DMS79 treated with DMSO at 0.1 percent for 48 hours (cell line): ENCODE measurements at regions not wholly inside any gene's neighbourhood (a gene's known extent, or its start where the extent isn't known, plus 50 kb on each side); places are given as distances from the start of the nearest gene placed in this dataset.
"Not testable (repeated sequence)": the region's sequence is repeated elsewhere in the genome, so short reads cannot be mapped to it uniquely, and the experiment has no call there.

Source experiments
- DNase-seq: peaks from one replicate; lab custom pipeline; 2025; lab: John Stamatoyannopoulos, UW

GRCh38 chr18:38284972-38285371, 719.4 kb upstream of the CELF4 start:
- no peak for DNase-seq

GRCh38 chr18:38263066-38263465, 697.5 kb upstream of the CELF4 start:
- DNase-seq, result no peak

- no peak for DNase-seq
Observed at GRCh38 chr18:38262661-38263060, 697.1 kb upstream of the CELF4 start.

- DNase-seq, result no peak
Observed at GRCh38 chr18:38257661-38258060, 692.1 kb upstream of the CELF4 start.

DNA sequence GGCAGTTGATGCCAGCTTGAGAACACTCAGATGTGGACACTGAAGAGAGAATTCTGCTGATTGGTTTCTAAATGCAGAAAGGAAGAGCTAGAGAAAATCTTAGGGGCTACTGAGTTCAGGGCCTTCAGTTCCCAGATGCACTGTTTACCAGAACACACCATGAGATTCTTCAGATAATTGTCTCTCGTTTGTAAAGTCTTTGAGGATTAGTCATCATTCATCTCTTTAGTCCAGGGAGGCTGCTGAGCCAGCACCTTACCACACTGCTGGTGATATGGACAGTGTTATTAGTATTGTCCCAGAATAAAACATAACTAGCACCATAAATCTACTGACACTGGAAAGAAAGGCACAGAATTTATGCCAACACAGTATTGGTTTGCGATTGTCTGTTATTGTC, 690.8 kb upstream of the CELF4 start:
- DNase-seq, result no peak

DNA sequence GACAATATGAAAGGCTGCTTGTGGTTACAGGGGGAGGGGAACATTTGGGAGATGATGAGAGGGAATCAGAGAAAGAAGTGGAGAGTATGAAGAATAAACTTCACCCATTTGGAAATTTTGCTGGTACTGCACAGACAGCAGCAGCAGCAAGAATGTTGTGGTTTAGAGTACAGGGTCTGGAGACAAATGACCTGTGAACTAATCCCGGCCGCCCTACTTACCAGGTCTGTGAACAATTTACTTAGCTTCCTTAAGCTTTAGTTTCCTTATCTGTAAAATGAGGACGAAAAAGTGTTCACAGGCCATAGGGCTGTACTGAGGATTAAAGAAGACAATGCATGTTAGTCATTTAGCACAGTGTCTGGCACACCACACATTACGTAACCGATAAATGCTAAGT, 685.4 kb upstream of the CELF4 start:
- no peak for DNase-seq

GRCh38 chr18:38244480-38244879, 678.9 kb upstream of the CELF4 start:
- no peak for DNase-seq

- DNase-seq, result no peak
Observed at GRCh38 chr18:38243291-38243690, 677.7 kb upstream of the CELF4 start.

DNA sequence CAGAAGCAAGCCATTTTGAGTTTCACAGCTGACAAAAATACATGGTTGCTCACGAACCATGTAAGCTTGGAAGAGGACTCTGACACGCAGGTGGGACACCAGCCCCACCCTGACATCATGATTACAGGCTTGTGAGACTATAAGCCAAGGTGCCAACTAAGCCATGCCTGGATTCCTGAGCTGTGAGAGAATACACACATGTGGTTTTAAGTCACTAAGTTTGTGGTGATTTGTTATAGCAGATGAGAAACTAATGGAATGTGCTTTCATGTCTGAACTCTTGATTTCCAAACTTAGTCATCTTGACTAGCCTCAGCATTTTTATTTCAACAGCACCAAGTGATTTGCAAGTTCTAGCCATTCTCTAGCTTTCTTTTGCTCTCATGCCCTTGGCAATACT, 676.1 kb upstream of the CELF4 start:
- no peak for DNase-seq

GRCh38 chr18:38241216-38241615, 675.6 kb upstream of the CELF4 start:
- no peak for DNase-seq

DNA sequence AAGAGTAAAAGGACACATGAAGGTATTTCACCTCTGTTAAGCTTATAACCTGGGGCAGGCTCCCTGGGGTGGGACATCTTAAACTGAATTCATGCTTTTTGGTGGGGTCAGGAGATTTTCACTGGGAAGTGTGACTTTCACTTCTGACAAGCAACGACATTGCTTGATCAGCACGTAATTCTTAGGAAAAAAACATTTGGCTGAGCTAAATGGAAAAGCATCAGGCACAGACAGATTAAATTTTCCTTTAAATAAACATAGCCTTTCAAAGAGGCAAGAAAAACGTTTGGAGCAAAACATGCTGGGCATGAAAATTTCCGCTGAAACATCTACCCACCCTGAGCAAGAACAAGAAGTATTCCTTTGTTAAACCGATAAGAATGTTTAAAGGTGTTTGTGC, 674.0 kb upstream of the CELF4 start:
- no peak for DNase-seq

- no peak for DNase-seq
Observed at GRCh38 chr18:38237796-38238195, 672.2 kb upstream of the CELF4 start.

DNA sequence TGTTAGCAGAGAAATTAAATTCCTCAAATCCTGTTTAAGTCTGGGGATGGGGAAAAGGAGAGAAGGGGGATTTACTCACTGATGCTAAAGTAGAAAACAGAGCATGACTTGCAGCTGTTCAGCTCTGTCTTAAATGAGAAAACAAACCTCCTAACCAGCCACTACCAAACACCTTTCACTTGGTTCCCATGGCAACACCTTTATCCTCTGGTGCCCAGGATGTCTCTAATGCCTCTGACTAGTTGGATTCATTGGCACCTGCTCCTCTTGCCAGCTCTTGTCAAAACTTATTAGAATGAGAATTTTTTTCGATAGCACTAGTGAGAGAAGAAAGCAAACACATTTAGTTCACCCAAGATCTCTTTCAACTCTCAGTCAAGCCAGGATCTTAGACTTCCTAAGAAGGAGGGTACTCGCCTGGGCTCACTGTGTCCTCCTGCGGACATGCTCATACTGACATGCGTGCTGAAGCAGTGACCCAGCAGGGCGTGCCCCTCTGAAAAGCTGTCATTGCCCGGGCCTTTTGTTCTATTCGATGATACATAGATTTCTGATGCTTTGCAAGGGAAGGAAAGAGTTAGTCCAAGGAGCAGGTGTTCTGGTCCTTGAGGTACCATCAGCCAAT, 656.0 kb upstream of the CELF4 start:
- peak; percentile 100 for DNase-seq

- DNase-seq, result no peak
Observed at GRCh38 chr18:38198956-38199355, 633.4 kb upstream of the CELF4 start.

DNA sequence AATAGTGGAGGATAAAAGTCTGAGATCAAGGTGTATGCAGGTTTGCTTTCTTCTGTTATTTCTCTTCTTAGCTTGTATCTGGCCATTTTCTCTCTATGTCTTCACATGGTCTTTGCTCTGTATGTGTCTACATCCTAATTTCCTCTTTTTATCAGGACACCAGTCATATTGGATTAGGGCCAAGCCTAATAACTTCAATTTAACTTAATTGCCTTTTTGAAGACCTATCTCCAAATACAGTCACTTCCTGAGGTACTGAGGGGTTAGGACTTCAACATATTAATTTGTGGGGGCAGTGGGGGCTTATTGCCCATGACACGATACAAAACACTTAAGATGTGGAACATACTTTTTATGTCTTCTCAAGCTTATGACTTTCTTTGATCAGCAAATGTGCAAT, 632.9 kb upstream of the CELF4 start:
- no peak for DNase-seq

DNA sequence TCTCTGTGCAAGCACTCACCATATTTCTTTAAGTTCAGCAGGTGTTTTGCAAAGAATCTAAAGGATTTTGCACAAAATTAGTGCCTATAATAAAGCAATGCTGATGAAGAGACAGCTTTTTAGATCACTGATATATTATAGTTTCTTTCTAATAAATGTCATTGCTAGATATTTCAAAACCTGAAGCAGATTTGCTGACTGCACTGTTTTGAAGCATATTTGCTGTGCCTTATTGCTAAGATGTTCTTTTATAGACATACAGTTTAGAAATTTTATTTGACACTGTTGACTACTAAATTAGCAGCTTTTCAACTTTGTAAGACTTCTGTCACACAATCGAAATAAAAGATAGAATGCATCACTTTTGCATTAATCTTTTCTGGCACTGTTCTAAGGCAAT, 620.9 kb upstream of the CELF4 start:
- DNase-seq, result no peak

GRCh38 chr18:38174594-38174993, 609.0 kb upstream of the CELF4 start:
- DNase-seq, result peak; percentile 63

- DNase-seq, result peak; percentile 55
Observed at GRCh38 chr18:38174173-38174572, 608.6 kb upstream of the CELF4 start.

- DNase-seq, result no peak
Observed at GRCh38 chr18:38170845-38171244, 605.2 kb upstream of the CELF4 start.

GRCh38 chr18:38167623-38168022, 602.0 kb upstream of the CELF4 start:
- DNase-seq, result no peak

DNA sequence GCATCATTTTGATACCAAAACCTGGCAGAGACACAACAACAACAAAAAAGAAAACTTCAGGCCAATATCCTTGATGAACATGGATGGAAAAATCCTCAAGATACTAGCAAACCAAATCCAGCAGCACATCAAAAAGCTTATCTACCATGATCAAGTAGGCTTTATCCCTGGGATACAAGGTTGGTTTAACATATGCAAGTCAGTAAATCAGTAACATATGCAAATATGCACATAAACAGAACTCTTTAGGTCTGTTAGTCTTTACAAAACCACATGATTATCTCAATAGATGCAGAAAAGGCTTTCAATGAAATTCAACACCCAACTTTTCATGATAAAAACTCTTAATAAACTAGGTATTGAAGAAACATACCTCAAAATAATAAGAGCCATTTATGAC, 587.5 kb upstream of the CELF4 start:
- DNase-seq, result not testable (repeated sequence)

GRCh38 chr18:38116716-38117115, 551.1 kb upstream of the CELF4 start:
- DNase-seq, result no peak

DNA sequence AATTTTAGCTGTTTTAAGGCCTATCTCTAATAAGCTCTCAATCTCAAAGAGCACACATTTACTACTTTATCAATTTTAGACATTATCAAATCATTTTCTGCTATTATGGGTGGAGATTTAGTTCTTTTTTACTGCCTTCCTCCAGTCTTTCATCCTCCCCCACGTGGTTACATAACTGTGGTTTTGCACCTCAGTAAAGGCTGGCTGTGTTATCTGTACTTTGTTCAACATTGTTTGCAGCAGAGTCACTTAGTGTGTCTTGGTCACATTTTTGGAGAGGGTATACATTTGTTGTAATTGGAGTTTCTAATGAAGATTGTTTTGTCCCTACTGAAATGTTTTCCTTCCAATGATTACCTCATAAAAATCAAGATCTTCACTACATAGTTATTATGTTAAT, 549.6 kb upstream of the CELF4 start:
- no peak for DNase-seq

DNA sequence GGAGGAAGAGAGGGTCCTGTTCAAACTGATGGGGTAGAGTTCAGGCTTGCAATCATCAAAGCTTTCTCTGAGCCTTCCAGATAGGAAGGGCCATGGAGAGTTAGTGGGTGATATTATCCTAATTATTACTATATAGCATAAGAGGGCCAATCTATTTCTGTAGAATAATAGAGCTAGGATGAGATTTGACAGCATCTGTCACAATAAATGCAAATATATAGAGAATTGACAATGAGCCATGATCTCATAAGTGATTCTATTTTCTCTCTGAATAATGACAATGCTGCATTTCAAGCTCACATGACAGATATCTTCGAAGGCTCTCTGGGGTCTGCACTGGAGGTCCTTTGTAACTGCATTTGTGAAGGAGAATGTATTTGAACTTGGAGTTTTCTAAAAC, 521.9 kb upstream of the CELF4 start:
- DNase-seq, result no peak

- no peak for DNase-seq
Observed at GRCh38 chr18:38081516-38081915, 515.9 kb upstream of the CELF4 start.
